Keratinocyte (primary cell): ENCODE measurements at regions not wholly inside any gene's neighbourhood (a gene's known extent, or its start where the extent isn't known, plus 50 kb on each side); places are given as distances from the start of the nearest gene placed in this dataset.

Source experiments
- DNase-seq: peaks from one replicate; pipeline ENCODE4 v3.0.0-alpha.2; 2011; ENCODE audit warnings: low read depth, missing footprints, low spot score
- FAIRE-seq: peaks from 2 replicates; lab custom pipeline; 2011; peaks lifted over from hg19 to GRCh38; lab: Jason Lieb, UNC
- H2AFZ ChIP-seq: 2 replicates; pipeline ENCODE4 v1.6.0; 2012; ENCODE audit warnings: low read length, control low read depth, inconsistent platforms; ENCODE audit not compliant: control insufficient read depth
- H3K27ac ChIP-seq: 2 replicates; pipeline ENCODE4 v1.5.1; 2011; ENCODE audit warnings: low read length; ENCODE audit not compliant: control insufficient read depth, insufficient read depth
- H3K27me3 ChIP-seq: 3 replicates; pipeline ENCODE4 v1.6.0; 2011; ENCODE audit warnings: low read length; ENCODE audit not compliant: control insufficient read depth, insufficient read depth; ENCODE audit errors: extremely low read depth
- H3K36me3 ChIP-seq, 2 experiments: 2 replicates in 1 of 2; 3 replicates in 1 of 2; pipeline ENCODE4 v1.5.1; 2011; ENCODE audit warnings: low read length in 2 of 2, mild to moderate bottlenecking in 1 of 2; ENCODE audit not compliant: control insufficient read depth in 2 of 2, insufficient read depth in 2 of 2; ENCODE audit errors: extremely low read depth in 1 of 2
- H3K4me1 ChIP-seq: 3 replicates; pipeline ENCODE4 v1.5.1; 2011; ENCODE audit warnings: low read length; ENCODE audit not compliant: control insufficient read depth, insufficient read depth; ENCODE audit errors: extremely low read depth
- H3K4me2 ChIP-seq: 3 replicates; pipeline ENCODE4 v1.6.0; 2011; ENCODE audit warnings: low read depth, low read length; ENCODE audit not compliant: control insufficient read depth, insufficient read depth; ENCODE audit errors: extremely low read depth
- H3K4me3 ChIP-seq, 3 experiments: fragments of 200-600 bp in 1 of 3; sonication (generic) in 1 of 3; 2 replicates in 2 of 3; 3 replicates in 1 of 3; pipeline ENCODE4 v1.5.1; 2011 to 2016; ENCODE audit warnings: low read length in 3 of 3, mild to moderate bottlenecking in 3 of 3, control low read depth in 2 of 3, inconsistent platforms in 1 of 3, low read depth in 1 of 3, mixed read lengths in 1 of 3, mixed run types in 1 of 3, moderate library complexity in 1 of 3; ENCODE audit not compliant: control insufficient read depth in 2 of 3, insufficient read depth in 2 of 3; ENCODE audit errors: extremely low read depth in 1 of 3
- H3K79me2 ChIP-seq: 2 replicates; pipeline ENCODE4 v1.6.0; 2012; ENCODE audit warnings: low read length; ENCODE audit not compliant: control insufficient read depth, insufficient read depth
- H3K9ac ChIP-seq: 3 replicates; pipeline ENCODE4 v1.6.0; 2011; ENCODE audit warnings: low read length; ENCODE audit not compliant: control insufficient read depth, insufficient read depth; ENCODE audit errors: extremely low read depth
- H3K9me1 ChIP-seq: 3 replicates; pipeline ENCODE4 v1.6.0; 2011; ENCODE audit warnings: low read length; ENCODE audit not compliant: control insufficient read depth, insufficient read depth; ENCODE audit errors: extremely low read depth
- H3K9me3 ChIP-seq: 2 replicates; pipeline ENCODE4 v1.5.1; 2012; ENCODE audit warnings: low read depth, low read length; ENCODE audit not compliant: control insufficient read depth
- H4K20me1 ChIP-seq: 3 replicates; pipeline ENCODE4 v1.6.0; 2011; ENCODE audit warnings: low read length; ENCODE audit not compliant: control insufficient read depth, insufficient read depth; ENCODE audit errors: extremely low read depth
- CTCF ChIP-seq, 3 experiments: IDR thresholded peaks in 1 of 3; conservative IDR thresholded peaks in 1 of 3; optimal IDR thresholded peaks in 1 of 3; 2 replicates in 2 of 3; 3 replicates in 1 of 3; pipeline versions ENCODE3 to v1.5.1; 2011; ENCODE audit warnings: low read length in 3 of 3, mild to moderate bottlenecking in 3 of 3, moderate library complexity in 2 of 3, control low read depth in 1 of 3, inconsistent platforms in 1 of 3; ENCODE audit not compliant: insufficient read depth in 2 of 3; ENCODE audit errors: extremely low read depth in 1 of 3
- EZH2 ChIP-seq: IDR thresholded peaks from one replicate; pipeline ENCODE4 v1.6.1; 2012; ENCODE audit warnings: inconsistent platforms, mild to moderate bottlenecking, low read length, moderate library complexity
- dilution Hi-C: fragments of 300-500 bp; cut with MboI; formaldehyde crosslinking; loops from one replicate; pipeline ENCODE4 v1.7.0; 2020; ENCODE audit warnings: low sequenced_read_pairs; ENCODE audit not compliant: extremely low pct_ligation_motif_present

GRCh38 chr10:30185341-30185740, 126.0 kb upstream of the JCAD start:
- Histone ChIP-seq H3K4me2 (no peak overlapping the region), H2AFZ (no peak overlapping the region), H4K20me1 (no peaks in the 10 kb centered on the region), H3K79me2 (no peaks in the 10 kb centered on the region), H3K4me1 (peaks cover 2% of the 10 kb centered on the region), H3K9me1 (no peaks in the 10 kb centered on the region), H3K36me3 (no peaks in the 10 kb centered on the region), H3K9ac (no peak overlapping the region), H3K9me3 (no peaks in the 10 kb centered on the region), H3K27me3 (peaks cover 13% of the 10 kb centered on the region), H3K4me3 (no peak overlapping the region), H3K27ac (no peak overlapping the region)
- no peak for FAIRE-seq
- dilution Hi-C loops, result no loop called here
- no peak for DNase-seq
- TF ChIP-seq CTCF (optimal IDR thresholded peaks at IDR 0.05 in 1 of 3, IDR thresholded peaks at IDR 0.05 in 1 of 3, conservative IDR thresholded peaks at IDR 0.05 in 1 of 3; ENCODE audit: extremely low read depth in 1 of 3, insufficient read depth in 2 of 3, low read length in 3 of 3), result no peak
- TF ChIP-seq EZH2, result no peak

- Histone ChIP-seq H3K4me2 (no peak overlapping the region), H4K20me1 (no peaks in the 10 kb centered on the region), H3K9ac (no peak overlapping the region), H3K9me3 (no peaks in the 10 kb centered on the region), H3K36me3 (no peaks in the 10 kb centered on the region), H3K4me1 (peaks cover 2% of the 10 kb centered on the region), H2AFZ (no peak overlapping the region), H3K4me3 (no peak overlapping the region), H3K27me3 (peaks cover 13% of the 10 kb centered on the region), H3K9me1 (no peaks in the 10 kb centered on the region), H3K79me2 (no peaks in the 10 kb centered on the region), H3K27ac (no peak overlapping the region)
- DNase-seq (no peak), FAIRE-seq (no peak)
- dilution Hi-C loops, result no loop called here
- no peak for TF ChIP-seq EZH2
- TF ChIP-seq CTCF (optimal IDR thresholded peaks at IDR 0.05 in 1 of 3, IDR thresholded peaks at IDR 0.05 in 1 of 3, conservative IDR thresholded peaks at IDR 0.05 in 1 of 3; ENCODE audit: extremely low read depth in 1 of 3, insufficient read depth in 2 of 3, low read length in 3 of 3), result no peak
Observed at GRCh38 chr10:30184397-30185033, 125.1 kb upstream of the JCAD start.
